ENCODE measurements at regions not wholly inside any gene's neighbourhood (a gene's known extent, or its start where the extent isn't known, plus 50 kb on each side); places are given as distances from the start of the nearest gene placed in this dataset.

- Histone ChIP-seq H3K4me1 (no peaks in the 10 kb centered on the region), H3K4me3 (no peak overlapping the region), H3K27ac (no peak overlapping the region), H3K9me3 (no peaks in the 10 kb centered on the region), H3K36me3 (no peaks in the 10 kb centered on the region), H3K27me3 (no peaks in the 10 kb centered on the region)
- DNase-seq (ENCODE audit: low spot score in 2 of 2), result no peak
- 90% methylated on average over 7 of the region's 7 CpGs for WGBS
- TF ChIP-seq CTCF (IDR thresholded peaks at IDR 0.05) (no peak), POLR2A (IDR thresholded peaks at IDR 0.05) (no peak), POLR2AphosphoS5 (IDR thresholded peaks at IDR 0.05) (no peak), EP300 (IDR thresholded peaks at IDR 0.05) (no peak)
These were observed 656.0 kb upstream of the CELF4 start for GRCh38 chr18:38221476-38222100.

- Histone ChIP-seq H3K9me3 (no peaks in the 10 kb centered on the region), H3K4me3 (no peak overlapping the region), H3K4me1 (no peaks in the 10 kb centered on the region), H3K27me3 (no peaks in the 10 kb centered on the region), H3K27ac (no peak overlapping the region), H3K36me3 (no peaks in the 10 kb centered on the region)
- no peak for DNase-seq (ENCODE audit: low spot score in 2 of 2)
- 46% methylated on average over 1 of the region's 1 CpG for WGBS
- no peak for TF ChIP-seq EP300 (IDR thresholded peaks at IDR 0.05)
- TF ChIP-seq POLR2A (IDR thresholded peaks at IDR 0.05), result no peak
- TF ChIP-seq CTCF (IDR thresholded peaks at IDR 0.05), result no peak
- TF ChIP-seq POLR2AphosphoS5 (IDR thresholded peaks at IDR 0.05), result no peak
These were observed 633.4 kb upstream of the CELF4 start for GRCh38 chr18:38198956-38199355.

- Histone ChIP-seq H3K27ac (no peak overlapping the region), H3K9me3 (no peaks in the 10 kb centered on the region), H3K36me3 (no peaks in the 10 kb centered on the region), H3K4me1 (no peaks in the 10 kb centered on the region), H3K4me3 (no peak overlapping the region), H3K27me3 (no peaks in the 10 kb centered on the region)
- TF ChIP-seq POLR2A (IDR thresholded peaks at IDR 0.05) (no peak), CTCF (IDR thresholded peaks at IDR 0.05) (no peak), EP300 (IDR thresholded peaks at IDR 0.05) (no peak), POLR2AphosphoS5 (IDR thresholded peaks at IDR 0.05) (no peak)
- 90% methylated on average over 1 of the region's 1 CpG for WGBS
- no peak for DNase-seq (ENCODE audit: low spot score in 2 of 2)
These were observed 632.9 kb upstream of the CELF4 start for GRCh38 chr18:38198526-38198925.

GRCh38 chr18:38186491-38186890, 620.9 kb upstream of the CELF4 start:
- Histone ChIP-seq H3K27me3 (no peaks in the 10 kb centered on the region), H3K27ac (no peak overlapping the region), H3K4me1 (no peaks in the 10 kb centered on the region), H3K36me3 (no peaks in the 10 kb centered on the region), H3K9me3 (peaks cover 5% of the 10 kb centered on the region), H3K4me3 (no peak overlapping the region)
- no peak for DNase-seq (ENCODE audit: low spot score in 2 of 2)
- TF ChIP-seq CTCF (IDR thresholded peaks at IDR 0.05), result no peak
- no peak for TF ChIP-seq POLR2AphosphoS5 (IDR thresholded peaks at IDR 0.05)
- no peak for TF ChIP-seq EP300 (IDR thresholded peaks at IDR 0.05)
- no peak for TF ChIP-seq POLR2A (IDR thresholded peaks at IDR 0.05)
- 77% methylated on average over 1 of the region's 1 CpG for WGBS

- Histone ChIP-seq H3K4me1 (no peaks in the 10 kb centered on the region), H3K27ac (no peak overlapping the region), H3K36me3 (no peaks in the 10 kb centered on the region), H3K27me3 (no peaks in the 10 kb centered on the region), H3K4me3 (no peak overlapping the region), H3K9me3 (no peaks in the 10 kb centered on the region)
- WGBS, result 42% methylated on average over 3 of the region's 3 CpGs
- TF ChIP-seq EP300 (IDR thresholded peaks at IDR 0.05) (no peak), POLR2AphosphoS5 (IDR thresholded peaks at IDR 0.05) (no peak), CTCF (IDR thresholded peaks at IDR 0.05) (no peak)
- no peak for DNase-seq (ENCODE audit: low spot score in 2 of 2)
These were observed 609.0 kb upstream of the CELF4 start for GRCh38 chr18:38174594-38174993.
